NB4 (cell line): ENCODE measurements at regions not wholly inside any gene's neighbourhood (a gene's known extent, or its start where the extent isn't known, plus 50 kb on each side); places are given as distances from the start of the nearest gene placed in this dataset.

ENCODE experiments used
- DNase-seq: peaks from one replicate; pipeline ENCODE4 v3.0.0; 2010; ENCODE audit warnings: low read depth
- H3K4me3 ChIP-seq: one replicate; pipeline ENCODE4 v1.5.1; 2011; ENCODE audit warnings: mild to moderate bottlenecking, low read depth, low read length, moderate library complexity
- CTCF ChIP-seq: IDR thresholded peaks from one replicate; pipeline ENCODE4 v1.5.1; 2012; ENCODE audit warnings: low read depth, low read length
- MYC ChIP-seq: IDR thresholded peaks from 2 replicates; pipeline ENCODE4 v1.6.1; 2011; ENCODE audit warnings: low read depth, low read length
- POLR2A ChIP-seq: IDR thresholded peaks from 2 replicates; pipeline ENCODE4 v1.6.1; 2011; ENCODE audit warnings: mild to moderate bottlenecking; ENCODE audit not compliant: insufficient read length; ENCODE audit errors: extremely low read depth
- TF ChIP-seq, protein P1 (sequence below): IDR thresholded peaks from 2 replicates; pipeline ENCODE4 v1.6.1; 2011; ENCODE audit warnings: low read depth, low read length

- TF ChIP-seq MYC (no peak), CTCF (no peak), POLR2A (no peak)
- TF ChIP-seq, protein P1, sequence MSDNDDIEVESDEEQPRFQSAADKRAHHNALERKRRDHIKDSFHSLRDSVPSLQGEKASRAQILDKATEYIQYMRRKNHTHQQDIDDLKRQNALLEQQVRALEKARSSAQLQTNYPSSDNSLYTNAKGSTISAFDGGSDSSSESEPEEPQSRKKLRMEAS = no peak
- no peak for DNase-seq
- H3K4me3 ChIP-seq = no peak overlapping the region
Observed at GRCh38 chr4:64581422-64581821, 172.2 kb upstream of the TECRL start.

- TF ChIP-seq POLR2A = no peak
- TF ChIP-seq CTCF = no peak
- TF ChIP-seq MYC = no peak
- TF ChIP-seq, protein P1 = no peak
- H3K4me3 ChIP-seq = no peak overlapping the region
- DNase-seq = no peak
Observed at GRCh38 chr4:64564126-64564525, 154.9 kb upstream of the TECRL start.

DNA sequence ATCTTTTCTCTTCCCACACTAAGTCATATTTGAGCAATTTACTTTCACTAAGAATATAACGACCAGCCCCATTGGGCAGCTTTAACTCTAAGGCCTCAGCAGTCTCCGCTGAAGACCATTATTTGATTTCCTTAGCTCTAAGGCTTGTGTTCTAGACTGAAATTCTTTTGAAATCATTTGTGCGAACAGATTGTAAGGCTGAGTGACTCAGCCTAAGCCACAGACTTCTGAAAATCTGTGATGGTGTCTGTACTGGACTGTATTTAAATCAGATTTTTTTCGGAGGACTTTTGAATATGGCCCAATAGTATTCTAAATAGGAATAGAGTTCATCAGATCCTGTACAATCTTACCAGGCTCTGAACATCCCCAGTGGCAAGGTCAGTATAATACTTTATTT, 150.3 kb upstream of the TECRL start:
- no peak overlapping the region for H3K4me3 ChIP-seq
- DNase-seq = no peak
- TF ChIP-seq, protein P1 = no peak
- TF ChIP-seq POLR2A (no peak), CTCF (no peak), MYC (no peak)

DNA sequence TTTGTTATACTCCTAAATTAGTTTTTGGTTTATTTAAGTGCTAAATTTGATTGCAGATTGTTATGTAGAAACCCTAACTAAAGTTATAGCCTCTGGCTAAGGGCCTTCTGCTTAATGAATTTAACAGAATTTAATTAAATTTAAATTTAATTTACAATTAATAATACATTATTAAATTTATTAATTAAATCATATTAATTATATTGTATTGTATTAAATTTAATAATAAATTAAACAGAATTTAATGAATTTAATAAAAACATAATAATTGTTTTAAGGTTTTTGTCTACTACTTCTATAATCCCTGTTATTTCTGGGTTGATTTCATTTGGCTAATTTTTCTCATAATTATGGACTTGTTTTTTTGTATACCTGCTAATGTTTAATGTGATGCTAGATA, 141.9 kb upstream of the TECRL start:
- H3K4me3 ChIP-seq = no peak overlapping the region

DNA sequence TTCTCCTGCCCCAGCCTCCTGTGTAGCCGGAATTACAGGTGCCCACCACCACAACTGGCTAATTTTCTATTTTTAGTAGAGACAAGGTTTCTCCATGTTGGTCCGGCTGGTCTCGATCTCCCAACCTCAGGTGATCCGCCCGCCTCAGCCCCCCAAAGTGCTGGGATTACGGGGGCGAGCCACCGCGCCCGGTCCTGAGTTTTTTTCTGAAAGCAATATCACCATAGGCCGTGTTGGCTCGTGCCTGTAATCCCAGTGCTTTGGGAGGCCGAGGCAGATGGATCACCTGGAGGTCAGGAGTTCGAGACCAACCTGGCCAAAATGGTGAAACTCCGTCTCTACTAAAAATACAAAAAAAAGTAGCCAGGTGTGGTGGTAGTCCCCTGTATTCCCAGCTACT, 136.3 kb upstream of the TECRL start:
- no peak for TF ChIP-seq MYC
- TF ChIP-seq, protein P1 = no peak
- no peak for TF ChIP-seq CTCF
- no peak for TF ChIP-seq POLR2A
- DNase-seq = no peak

More for the DNA sequence above, 141.9 kb upstream of the TECRL start:
- TF ChIP-seq MYC (no peak), CTCF (no peak), POLR2A (no peak)
- TF ChIP-seq, protein P1 = no peak
- DNase-seq = no peak

GRCh38 chr4:64539234-64539849, 130.1 kb upstream of the TECRL start:
- no peak overlapping the region for H3K4me3 ChIP-seq
- TF ChIP-seq POLR2A (no peak), CTCF (peak; percentile 49)

More for the DNA sequence above, 136.3 kb upstream of the TECRL start:
- H3K4me3 ChIP-seq = no peak overlapping the region

More at GRCh38 chr4:64539234-64539849, 130.1 kb upstream of the TECRL start:
- peak; percentile 68 for DNase-seq
